GM08714 (cell line): ENCODE measurements at regions not wholly inside any gene's neighbourhood (a gene's known extent, or its start where the extent isn't known, plus 50 kb on each side); places are given as distances from the start of the nearest gene placed in this dataset.

ENCODE experiments used
- H3K4me3 ChIP-seq: fragments of 200-500 bp; sonication (Bioruptor generic); 2 replicates; pipeline ENCODE4 v1.5.1; 2014; ENCODE audit warnings: mild to moderate bottlenecking, low read length, inconsistent platforms
- ZNF274 ChIP-seq: IDR thresholded peaks from 2 replicates; pipeline ENCODE4 v1.6.1; 2012; ENCODE audit warnings: mild to moderate bottlenecking, low read depth, low read length

DNA sequence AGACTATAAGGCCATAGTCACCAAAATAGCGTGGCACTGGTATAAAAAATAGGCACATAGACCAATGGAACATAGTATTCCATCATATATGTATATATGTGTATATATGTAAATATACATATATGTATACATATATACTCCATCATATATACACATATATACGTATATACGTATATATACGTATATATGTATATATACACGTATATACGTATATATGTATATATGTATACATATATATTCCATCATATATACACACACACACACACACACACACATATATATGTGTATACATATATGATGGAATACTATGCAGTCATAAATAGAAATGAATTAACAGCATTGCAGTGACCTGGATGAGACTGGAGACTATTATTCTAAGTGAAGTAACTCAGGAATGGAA lies 204.6 kb downstream of the LTN1 start:
- H3K4me3 ChIP-seq: no peak overlapping the region
- TF ChIP-seq ZNF274: no peak

DNA sequence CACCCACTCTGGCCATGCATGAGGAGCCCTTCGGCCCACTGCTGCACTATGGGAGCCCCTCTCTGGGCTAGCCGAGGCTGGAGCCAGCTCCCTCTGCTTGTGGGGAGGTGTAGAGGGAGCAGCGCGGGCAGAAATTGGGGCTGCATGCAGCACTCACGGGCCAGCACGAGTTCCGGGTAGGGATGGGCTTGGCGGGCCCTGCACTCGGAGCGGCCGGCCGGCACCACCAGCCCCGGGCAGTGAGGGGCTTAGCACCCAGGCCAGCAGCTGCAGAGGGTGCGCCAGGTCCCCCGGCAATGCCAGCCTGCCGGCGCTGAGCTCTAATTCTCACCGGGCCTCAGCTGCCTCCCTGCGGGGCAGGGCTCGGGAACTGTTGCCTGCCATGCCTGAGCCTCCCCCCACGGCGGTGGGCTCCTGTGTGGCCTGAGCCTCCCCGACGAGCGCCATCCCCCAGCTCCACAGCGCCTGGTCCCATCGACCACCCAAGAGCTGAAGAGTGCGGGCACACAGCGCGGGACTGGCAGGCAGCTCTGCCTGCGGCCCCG lies 209.0 kb downstream of the LTN1 start:
- H3K4me3 ChIP-seq: no peak overlapping the region
- no peak for TF ChIP-seq ZNF274

DNA sequence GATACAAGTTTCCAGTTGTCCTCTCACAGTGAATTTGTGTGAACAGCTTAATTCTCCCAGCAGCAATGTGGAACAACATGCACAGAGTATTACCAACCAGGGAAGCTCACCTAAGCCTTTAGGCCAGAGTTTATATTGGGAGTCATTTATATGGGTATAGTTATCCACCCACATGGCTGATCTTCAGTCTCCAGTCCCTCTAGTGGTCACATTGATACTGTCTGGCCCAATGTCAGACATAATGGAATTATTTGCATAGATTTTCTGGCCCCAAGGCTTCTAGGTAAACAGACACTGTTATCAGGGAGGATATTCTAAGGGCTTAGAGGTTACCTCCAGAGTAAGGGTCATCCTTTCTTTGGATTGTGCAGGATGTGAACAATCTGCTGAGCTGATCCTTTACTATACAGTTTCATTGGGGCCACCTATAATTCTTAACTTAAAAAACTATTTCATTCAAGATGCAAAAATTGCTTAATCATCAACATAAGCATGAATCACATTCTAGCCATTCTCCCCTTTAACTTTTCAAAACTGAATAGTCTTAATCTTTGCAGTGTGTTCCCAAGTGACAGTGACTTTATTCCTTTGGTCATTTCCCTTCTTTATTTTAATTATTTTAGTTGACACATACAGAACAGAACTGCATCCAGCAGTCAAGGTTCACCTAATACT lies 210.9 kb downstream of the LTN1 start:
- no peak for TF ChIP-seq ZNF274
- H3K4me3 ChIP-seq: no peak overlapping the region

DNA sequence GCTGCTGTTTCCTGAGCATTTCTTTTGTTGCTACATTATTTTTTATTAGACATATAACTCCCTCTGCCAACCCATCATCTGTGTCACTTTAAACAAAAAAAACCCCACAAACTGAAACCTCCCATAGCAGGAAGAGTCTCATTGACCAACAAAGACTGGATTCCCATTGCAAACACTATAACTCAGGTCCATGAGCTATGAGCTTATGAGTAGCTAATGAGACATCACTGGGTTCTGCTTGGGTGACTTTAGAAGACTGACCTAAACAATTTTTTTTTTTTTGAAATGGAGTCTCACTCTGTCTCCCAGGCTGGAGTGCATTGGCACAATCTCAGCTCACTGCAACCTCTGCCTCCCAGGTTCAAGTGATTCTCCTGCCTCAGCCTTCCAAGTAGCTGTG lies 212.8 kb downstream of the LTN1 start:
- no peak overlapping the region for H3K4me3 ChIP-seq
- no peak for TF ChIP-seq ZNF274

DNA sequence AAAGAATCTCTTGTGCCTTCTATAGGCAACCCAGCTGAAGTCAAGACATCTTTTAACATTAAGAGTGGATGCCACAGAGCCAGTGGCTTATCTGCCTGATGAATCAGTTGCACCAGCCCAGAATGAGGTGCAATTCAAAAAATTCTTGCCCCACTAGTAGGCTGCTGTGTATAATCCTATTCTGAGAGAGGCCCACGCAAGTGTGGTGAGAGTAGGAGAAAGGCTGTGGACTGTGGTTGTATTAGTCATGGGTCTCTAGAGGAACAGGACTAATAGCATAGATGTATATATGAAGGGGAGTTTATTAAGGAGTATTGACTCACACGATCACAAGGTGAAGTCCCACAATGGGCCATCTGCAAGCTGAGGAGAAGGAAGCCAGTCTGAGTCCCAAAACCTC lies 216.4 kb downstream of the LTN1 start:
- TF ChIP-seq ZNF274: no peak
- no peak overlapping the region for H3K4me3 ChIP-seq

DNA sequence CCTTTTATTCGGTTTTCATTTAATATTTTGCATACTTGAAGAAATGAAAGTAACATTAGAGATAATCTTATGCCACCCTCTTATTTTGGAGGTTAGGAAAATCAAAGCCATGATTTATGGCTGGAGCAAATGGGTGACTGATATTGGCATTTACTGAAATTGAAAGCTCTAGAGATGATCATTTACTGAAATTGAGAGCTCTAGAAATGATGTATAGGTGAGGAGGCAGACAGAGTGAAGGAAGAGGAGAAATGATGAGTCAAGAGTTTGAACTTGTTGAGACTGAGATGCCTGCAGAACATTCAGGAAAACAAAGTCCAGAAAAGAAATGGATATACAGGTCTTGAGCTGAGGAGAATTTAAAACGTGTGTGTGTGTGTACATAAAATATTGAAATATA lies 217.6 kb downstream of the LTN1 start:
- TF ChIP-seq ZNF274: no peak
- no peak overlapping the region for H3K4me3 ChIP-seq

DNA sequence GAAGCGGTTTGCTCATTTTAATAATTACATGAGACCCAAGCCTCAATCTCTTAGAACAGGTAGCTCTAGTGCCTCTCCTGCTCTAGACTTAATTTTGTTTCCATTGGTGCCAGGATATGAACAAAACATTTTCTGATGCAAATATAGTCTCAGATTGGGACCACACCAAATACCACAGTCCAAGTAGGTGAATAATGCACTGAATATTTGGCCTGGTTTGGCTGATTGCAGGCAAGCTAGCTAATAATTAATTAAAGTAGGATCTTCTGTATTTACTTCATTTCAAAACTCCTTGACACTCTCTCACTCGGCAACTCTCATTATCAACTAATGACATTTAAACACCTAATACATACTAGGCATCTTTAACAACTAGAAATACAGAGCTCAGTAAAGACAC lies 219.6 kb downstream of the LTN1 start:
- H3K4me3 ChIP-seq: no peak overlapping the region
- no peak for TF ChIP-seq ZNF274

DNA sequence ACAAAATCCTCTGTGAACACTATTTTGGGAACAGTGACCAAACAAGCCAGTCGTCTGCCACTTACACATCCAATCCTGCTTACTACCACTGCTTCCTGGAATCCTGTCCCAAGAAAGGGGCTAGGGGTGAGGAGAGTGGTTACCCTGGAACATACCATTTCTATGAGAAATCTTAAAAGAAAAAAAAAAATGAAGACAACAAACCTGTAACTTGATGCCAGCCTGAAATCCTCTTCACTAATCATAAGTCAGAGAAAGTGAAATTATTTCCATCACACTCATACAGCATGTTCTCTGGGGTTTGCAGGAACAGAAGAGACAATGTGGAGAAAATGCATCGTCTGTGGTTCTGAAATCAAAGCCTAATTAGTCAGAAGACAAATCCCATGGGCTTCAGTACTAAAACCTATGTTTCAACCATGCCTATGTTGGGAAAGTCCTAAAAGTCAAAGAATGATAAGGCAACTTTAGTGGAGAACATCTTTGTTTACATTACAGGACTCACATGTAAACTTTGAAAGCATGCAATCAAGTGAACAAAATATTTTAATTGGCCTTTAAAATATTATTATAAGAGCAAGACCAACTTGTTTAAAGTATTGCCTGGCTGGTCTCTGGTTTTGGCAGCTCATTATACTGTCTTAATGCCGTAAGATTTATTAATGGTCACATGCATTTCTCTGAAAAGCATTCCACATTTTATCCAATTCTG lies 220.7 kb downstream of the LTN1 start:
- no peak for TF ChIP-seq ZNF274
- no peak overlapping the region for H3K4me3 ChIP-seq

DNA sequence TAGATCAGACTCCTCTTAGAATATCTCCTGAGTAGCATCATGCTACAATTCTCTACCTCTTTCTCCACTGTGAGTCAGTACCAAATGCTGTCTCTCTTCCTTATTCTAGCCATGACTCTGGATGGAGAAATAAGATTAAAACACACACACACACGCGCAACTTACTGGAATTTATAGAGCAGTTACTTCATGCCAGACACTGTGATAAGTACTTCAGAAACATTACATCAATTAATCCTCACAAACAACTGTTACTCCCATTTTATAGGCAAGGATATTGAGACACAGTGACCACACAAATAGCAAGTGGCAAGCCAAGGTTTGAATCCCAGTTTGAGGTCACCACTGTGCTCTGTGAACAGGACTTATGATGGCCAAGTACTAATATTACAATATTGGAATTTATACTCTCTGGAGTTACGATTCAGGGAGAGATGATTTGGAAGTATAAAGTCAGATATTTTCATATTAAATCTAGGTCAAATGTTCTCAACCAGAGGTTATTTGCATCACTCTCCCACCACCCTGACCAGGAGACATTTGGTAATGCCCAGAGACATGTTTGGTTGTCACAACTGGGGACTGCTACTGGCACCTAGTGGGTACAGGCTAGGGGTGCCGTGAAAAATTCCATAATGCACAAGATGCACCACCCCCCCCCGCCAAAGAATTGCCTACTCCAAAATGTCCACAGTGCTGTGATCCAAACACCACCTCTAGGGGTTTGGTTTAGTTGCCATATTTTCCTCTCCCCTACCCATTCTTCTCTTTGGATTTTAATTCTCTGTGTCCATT lies 221.6 kb downstream of the LTN1 start:
- no peak for TF ChIP-seq ZNF274
- H3K4me3 ChIP-seq: no peak overlapping the region

DNA sequence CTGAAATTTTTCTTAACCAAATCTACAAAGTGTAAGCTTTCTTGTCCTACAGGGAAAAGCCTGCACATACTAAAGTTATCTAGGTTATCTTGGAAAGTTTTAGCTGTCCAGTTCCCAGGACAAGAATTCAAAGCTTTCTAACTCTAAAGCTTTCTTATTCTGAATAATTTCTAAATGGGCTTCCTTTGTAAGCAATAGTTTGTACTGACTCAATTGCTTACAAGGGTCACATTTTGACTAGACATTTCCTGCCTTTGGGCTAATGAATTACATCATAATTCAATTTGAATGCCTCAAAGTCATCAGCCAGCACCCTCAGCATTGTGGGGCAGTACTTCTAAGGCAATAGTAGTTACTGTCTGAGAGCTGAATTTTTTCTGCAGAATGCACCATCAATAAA lies 223.0 kb downstream of the LTN1 start:
- H3K4me3 ChIP-seq: no peak overlapping the region
- TF ChIP-seq ZNF274: no peak

DNA sequence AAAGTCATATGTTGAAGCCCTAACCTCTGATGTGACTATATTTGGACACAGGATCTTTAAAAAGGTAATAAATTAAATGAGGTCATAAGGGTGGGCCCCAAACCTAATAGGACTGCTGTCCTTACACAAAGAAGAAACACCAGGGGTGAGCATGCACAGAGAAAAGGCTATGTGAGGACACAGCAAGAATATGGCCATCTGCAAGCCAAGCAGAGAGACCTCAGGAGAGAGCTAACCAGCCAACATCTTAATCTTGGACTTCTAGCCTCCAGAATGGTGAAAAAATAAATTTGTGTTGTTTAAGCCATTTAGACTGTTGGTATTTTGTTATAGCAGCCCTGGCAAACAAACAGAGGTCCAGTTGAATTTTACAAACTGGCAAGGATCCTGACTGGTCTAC lies 223.9 kb downstream of the LTN1 start:
- no peak for TF ChIP-seq ZNF274
- no peak overlapping the region for H3K4me3 ChIP-seq

DNA sequence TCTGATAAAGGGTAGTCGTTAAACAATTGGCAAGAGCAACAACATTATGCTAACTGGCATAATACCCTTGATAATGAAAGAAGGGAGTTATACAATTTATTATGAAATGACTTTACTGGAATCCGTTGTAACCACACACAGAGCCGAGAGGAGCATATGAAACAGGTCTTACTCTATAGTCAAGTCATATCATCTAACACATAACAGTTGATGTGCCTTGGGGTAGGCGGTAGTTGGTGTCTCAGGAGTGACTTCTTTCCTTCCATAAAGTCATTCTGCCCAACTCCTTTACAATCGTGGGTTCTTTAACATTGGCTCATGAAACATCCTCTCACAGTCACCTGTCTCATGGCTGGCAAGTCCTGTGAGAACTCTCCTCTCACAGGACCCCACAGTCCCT lies 225.2 kb downstream of the LTN1 start:
- no peak overlapping the region for H3K4me3 ChIP-seq
- TF ChIP-seq ZNF274: no peak

DNA sequence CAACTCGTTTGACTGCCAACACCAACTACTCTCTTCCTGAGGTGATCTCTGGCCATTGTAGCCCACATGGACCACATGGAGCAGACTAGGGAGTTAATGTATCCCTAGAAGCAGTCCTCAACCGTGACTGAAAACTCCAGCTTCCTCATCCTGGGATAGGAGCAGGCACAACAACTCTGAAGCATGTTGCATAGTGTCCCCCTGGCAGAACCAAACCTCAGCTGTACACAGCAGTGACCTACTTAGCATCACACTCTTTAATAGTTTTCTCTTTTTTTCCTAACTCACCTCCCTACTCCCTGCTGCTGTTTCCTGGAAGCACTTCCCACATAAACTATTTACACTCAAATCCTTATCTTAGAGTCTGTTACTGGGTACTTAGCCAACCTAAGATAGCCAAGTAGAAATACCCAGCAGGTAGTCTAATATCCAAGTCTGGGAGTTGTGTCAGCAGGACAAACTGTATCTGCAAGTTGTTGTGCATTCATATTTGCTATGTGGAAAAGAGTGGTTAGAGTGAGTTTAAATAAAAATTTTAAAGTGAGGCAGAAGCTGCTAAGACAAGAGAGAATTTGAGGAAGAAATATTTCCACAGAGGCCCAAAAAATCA lies 228.8 kb downstream of the LTN1 start:
- H3K4me3 ChIP-seq: no peak overlapping the region
- no peak for TF ChIP-seq ZNF274

DNA sequence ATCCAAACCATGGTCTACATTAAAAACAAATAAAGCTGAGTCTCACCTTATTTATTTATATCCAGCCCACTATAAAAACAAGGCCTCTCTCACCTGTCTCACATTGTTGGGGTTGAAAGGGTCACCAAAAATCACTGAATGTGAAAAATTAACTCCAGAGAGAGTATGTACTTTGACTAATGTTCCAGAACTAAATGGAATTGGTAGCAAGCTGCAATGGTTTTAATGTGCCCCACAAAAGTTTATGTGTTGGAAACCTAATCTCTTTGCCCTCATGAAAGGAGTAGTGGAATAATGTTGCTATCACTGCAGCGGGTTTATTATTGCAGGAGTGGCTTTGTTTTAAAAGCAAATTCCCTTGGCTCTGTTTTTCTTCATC lies 230.3 kb downstream of the LTN1 start:
- no peak for TF ChIP-seq ZNF274
- no peak overlapping the region for H3K4me3 ChIP-seq
